CD1c-positive myeloid dendritic cell (primary cell): ENCODE measurements at regions not wholly inside any gene's neighbourhood (a gene's known extent, or its start where the extent isn't known, plus 50 kb on each side); places are given as distances from the start of the nearest gene placed in this dataset.
"Not testable (repeated sequence)": the region's sequence is repeated elsewhere in the genome, so short reads cannot be mapped to it uniquely, and the experiment has no call there.

ENCODE experiments used
- DNase-seq: peaks from one replicate; pipeline ENCODE4 v3.0.0-alpha.2; 2016; ENCODE audit errors: extremely low spot score

DNA sequence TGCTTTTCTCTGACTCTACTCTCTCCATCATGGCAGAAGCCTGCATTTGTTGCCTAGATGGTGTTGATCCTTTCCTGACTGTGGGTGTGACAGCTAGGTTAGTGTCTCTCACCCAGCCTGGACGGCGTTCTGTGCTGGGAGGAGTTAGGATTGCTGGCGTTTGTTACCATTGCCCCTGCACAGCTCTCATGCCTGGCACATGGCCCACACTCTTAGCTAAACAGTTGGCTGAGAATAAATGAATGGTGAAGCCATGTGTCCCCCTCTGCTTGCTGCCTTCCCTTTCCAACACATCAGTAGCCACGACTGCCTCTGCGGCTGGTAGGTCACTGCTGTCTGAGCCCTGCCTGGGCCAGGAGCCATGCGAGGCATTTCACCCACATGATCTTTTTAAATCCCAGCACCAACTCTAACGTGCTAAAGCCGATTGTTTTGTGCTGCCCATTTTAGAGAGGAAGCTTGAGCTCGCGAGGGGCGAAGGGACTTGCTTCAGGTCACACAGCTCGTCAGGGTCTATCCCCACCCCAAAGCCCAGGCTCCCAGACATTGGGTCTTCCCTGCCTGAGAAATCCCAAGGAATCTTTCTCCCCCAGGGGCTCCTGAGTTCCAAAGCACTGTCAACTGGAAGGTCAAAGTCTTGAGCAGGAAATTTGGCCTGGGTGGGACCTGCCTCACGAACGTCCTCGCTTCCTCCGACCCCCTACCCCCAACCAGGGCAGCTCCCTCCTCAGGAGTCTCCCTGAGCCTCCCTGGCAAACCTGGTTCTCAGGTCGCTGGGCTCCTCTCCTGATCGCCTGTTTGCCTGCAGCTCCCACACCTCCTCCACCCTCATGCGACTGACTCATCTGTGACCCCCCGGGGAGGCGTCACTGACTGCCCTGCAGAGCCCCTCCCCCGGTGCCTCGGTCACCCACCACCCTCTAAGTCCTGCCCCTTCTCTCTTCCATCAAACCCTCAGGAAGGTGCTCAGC is 271.7 kb upstream of the C1orf174 start:
- no peak for DNase-seq

DNA sequence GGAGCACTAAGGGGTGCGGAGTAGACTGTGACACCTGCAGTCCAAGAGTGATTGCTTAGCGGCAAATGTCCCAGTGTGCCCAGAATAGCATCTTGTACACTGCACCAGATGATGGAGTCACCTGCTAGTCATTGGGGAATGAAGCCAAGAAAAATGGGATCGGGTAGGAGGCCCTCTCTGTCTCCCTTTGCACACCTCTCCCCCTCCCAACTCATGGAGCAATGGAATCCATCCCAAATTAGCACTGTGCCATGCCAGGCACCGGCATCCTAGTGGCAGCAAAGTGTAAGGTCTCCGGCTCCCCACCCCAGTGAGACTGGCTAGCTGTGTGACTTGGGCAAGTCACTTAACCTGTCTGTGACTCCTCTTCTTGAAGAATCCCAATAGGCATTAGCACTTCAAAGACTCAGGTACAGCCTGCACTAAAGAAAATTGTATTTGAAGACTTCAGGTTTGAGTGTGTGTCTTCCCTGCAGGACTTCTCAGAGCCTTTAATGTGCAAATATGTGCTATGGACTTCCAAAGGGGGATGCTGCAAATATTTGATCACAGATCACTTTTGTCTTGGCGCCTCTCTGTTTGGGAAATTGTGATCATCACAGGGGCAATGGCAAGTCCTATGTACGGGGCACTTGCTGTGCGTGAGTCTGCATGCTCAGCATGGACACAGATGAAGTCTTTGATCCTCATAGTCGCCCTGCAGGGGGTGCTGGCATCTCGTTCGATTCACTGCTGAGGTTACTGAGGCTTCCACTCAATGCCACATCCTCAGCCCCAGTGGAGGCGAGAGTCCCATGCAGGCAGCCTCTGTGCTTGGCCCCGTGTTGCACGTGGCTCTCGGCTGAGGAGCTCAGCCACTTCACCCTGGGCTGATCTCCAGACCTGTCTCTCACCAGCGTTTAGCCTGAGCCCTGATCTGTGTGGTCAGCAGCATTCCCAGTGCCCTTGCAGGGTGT is 272.9 kb upstream of the C1orf174 start:
- DNase-seq = no peak

DNA sequence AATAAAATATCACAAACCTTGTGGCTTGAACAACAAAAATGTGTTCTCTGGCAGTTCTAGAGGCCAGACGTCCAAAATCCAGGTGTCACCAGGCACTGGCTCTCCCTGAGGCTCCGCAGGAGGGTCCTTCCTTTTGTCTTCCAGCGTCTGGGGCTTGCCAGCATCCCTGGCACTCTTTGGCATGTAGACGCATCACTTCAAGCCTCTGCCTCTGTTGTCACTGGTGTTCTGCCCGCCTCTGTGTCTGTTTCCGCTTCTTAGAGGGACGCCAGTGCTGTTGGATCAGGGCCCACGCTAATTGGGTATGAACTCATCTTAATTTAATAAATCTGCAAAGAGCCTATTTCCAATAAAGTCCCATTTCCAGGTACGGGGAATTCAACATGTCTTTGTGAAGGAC is 273.7 kb upstream of the C1orf174 start:
- DNase-seq = no peak

DNA sequence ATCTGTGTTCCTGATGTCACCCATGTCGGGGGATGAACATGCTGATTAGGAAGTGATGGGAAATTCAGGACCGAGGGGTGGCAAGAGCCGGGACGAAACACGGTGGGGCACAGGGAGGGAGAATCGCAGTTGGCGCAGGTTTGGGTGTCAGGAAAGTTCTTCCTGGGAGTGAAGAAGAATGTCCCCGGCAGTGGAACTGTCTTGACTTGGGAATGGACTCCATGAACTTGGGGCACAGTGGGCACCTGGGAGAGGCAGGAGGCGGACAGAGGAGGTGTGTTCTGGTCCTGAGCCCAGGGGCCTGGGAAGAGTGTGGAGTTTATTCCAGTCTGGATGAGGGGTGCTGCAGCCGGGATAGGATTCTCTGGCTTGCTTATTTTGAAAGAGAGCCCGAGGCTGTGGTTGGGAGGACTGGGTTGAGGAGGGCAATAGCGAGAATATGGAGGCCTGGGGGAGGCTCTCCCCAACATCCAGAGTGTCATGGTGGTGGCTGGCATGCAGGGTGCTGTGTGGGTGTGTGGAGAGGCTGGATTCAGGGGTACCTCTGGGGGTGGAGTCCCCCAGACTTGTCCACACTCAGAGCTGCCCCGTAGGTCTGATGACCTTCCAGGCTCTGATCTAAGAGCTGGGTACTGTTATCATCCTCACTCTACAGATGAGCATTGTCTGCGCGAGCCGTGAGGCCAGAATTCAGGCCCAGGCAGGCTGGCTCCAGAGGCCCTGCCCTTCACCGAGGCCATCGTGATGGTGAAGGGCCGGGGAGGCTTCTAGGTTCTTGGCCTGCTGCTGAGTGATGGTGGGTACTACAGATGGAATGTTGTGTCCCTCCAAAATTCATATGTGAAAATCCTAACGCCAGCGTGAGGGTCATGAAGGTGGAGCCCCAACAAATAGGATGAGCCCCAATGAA is 274.5 kb upstream of the C1orf174 start:
- no peak for DNase-seq

DNA sequence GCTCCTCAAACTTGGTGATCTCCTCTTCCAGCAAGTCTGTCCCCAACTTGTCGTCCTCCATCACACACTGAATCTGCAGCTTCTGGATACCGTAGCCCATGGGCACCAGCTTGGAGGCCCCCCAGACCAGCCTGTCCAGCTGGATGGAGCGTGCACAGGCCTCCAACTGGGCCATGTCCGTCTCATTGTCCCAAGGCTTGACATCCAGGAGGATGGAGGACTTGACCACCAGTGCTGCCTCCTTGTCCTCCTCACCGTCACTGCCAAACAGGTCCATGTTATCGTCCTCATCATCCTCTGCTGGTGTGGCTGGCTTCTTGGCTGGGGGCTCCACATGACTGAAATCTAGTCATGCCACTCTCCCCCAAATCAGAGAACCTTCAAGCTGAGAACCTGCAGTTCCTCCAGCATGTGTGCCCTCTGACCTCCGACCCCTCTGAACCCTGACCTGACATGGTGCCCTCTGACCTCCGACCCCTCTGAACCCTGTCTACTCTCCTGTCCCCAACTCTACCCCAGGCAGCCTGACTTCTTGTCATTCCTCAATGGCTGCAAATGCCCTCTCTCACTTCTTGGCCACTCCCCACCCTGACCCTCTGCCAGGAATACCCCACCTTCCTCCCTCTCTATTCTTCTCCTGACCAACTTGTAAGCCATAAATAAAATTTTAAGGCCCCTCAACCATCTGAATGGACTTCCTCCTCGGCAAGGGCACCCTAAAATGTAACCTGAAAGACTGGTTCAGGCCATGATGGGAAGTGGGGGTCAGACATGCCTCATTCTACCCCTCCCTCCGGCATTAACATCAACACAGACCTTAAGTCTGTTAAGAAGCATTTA is 275.7 kb upstream of the C1orf174 start:
- DNase-seq = no peak

DNA sequence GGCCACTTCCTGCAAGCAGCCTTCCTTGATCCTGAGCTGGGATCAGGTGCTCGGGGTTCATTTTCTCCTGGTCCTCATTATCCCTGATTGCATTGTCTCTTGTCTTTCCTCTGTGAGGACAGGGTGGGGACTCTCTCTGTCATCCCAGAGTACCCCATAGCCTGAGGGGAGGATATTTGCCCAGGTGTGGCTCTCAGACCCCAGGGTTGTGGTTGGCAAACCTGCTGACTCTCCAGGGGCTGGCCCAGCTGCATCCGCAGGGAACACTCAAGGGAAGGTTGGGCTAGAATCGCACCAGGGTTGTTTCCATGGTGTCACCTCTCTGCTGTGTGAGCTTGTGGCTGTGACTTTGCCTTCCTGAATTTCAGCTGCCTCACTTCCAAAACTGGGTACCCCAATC is 276.8 kb upstream of the C1orf174 start:
- DNase-seq = no peak

DNA sequence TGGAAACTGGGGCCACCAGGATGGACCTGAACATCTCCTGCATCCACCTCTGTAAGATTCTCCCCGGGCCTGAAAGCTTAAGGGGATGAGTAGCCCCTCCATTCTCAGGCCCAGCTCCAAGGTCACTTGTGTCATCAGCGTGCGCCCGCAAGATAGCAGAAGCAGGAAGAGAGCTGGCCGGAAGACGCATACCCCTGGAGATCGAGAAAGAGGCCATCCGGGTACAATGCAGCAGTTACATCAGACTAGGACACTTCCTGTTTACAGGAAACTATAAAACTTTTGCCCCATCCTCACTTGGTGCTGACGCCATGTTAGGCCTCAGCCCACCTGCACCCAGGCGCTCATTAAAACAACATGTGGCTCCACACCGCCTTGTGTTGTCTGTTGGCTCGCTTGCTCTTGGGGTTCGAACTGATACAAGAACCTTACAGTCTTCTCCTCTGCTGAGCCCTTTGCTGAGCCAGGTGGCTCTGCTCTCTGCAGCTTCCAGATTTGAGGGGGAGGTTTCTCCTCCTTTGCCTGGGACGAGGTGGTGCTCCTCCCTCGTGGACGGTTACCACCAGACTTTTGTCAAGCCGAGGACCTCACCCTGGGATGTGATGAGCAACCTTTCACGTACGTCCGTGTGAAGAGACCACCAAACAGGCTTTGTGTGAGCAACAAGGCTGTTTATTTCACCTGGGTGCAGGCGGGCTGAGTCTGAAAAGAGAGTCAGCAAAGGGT is 277.5 kb upstream of the C1orf174 start:
- no peak for DNase-seq

DNA sequence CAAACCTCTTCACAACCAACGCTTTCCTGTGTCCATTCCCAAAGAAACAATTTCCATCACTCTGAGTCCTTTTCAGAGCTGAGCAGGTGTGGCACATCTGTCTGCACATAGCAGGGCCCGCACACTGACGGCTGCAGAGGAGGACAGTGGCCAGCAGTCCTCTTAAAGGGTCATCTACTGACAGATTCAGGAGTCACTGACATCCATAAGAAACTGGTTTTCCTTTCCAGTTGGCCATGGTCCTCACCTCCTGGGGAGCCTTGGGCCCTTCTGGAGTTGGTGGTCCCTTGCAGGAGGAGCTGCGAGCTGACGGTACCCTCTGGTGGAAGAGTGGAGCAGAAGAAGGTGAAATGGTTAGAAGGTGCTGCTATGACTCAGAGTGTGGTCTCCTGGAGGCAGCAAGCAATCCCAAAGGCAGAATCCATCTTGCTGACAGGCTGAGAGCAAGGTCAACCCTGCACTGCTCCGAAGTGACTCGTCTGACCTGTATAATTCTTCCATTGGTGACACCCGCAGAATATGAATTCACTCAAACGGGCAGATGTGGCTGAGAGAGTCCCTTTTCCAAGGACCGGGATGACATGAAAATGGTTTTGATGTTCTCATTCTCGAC is 278.5 kb upstream of the C1orf174 start:
- DNase-seq = no peak

DNA sequence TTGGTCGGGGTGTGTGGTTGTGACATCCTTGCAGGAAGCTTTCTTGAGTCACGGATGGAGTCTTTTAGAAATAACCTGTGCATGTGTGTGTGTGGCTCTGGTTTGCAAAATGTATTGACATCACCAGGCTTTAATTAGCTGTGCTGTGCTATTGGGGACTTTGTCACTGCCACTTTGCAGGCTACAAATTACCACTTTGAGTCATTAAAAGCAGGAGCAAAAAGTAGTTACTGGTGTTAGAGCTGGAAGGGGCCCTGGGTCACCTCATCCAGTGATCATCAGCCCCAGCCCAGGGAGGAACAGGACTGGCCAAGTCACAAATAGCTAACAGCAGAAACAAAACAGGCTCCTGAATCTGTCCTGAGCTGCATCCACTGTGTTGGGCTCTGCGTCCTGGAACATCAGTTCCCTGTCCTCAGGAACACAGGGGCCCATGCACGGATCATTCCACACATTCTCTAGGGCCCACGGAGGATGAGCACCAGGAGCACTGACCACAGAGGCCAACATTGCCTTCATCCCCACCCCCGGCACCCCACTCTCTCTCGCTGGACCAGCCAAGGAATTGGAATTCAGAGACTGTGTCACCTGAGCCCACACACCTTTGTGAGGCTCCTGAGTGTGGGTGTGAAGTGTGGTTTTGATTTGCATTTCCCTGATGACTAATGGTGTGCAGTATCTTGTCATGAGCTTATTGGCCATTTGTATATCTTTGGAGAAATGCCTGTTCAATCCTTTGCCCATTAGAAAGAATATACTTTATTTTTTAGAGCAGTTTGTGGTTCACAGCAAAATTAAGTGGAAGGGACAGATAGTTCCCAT is 280.1 kb upstream of the C1orf174 start:
- no peak for DNase-seq

DNA sequence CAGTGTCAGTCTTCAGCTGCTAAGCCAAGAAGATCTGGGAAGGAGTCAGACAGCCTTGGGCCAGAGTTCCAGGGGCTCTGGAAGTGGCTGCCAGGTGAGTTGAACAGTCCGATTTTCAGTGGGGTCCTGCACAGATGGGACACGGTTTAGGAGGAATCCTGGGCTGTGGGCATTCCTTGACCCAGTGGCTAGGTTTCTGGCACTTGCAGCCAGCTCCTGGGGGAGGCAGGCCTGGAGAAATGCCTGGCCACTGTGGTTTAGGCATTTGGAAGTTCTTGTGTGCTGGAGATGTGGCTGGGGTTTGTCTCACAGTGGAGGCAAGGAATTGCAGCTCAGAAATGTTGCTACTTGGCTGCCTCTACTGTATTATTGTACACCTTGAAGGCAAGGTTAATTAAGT is 286.4 kb upstream of the C1orf174 start:
- not testable (repeated sequence) for DNase-seq

DNA sequence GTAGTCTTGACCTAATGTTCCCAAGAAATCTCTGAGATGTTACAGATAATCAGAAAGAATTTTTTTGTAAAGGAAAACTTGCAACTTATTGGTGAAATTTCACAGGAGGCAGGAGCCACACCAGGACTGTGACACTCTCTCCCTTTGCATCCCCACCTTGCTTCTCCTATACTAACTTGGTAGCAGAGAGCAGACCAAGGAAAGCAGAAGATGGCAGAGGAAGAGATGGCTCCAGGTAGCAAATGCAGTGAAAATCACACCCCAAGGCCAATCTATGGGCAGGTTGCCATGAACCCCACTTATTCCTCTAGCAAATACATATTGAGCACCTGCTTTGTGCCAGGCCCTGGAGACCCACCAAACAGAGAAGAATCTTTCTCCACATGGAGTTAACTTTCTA is 303.4 kb upstream of the C1orf174 start:
- DNase-seq = no peak

DNA sequence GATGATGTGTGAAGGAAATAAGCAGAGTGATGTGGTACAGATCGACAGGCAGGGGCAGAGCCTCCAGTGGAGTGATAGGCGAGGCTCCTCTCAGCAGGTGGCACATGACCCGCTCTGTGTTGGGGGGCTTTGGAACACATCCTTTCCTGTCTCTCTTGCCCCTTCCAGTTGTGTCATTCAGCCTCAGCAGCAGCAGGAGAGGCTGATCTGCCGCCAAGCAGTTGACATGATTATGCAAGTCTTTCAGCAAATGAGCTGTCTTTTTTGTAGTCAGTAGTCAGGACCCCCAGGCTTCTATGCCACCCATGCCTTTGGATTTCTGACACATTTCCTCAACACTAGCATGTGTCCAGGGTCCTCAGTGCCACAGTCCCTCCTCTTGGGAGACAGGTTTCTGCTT is 307.1 kb upstream of the C1orf174 start:
- DNase-seq = no peak

DNA sequence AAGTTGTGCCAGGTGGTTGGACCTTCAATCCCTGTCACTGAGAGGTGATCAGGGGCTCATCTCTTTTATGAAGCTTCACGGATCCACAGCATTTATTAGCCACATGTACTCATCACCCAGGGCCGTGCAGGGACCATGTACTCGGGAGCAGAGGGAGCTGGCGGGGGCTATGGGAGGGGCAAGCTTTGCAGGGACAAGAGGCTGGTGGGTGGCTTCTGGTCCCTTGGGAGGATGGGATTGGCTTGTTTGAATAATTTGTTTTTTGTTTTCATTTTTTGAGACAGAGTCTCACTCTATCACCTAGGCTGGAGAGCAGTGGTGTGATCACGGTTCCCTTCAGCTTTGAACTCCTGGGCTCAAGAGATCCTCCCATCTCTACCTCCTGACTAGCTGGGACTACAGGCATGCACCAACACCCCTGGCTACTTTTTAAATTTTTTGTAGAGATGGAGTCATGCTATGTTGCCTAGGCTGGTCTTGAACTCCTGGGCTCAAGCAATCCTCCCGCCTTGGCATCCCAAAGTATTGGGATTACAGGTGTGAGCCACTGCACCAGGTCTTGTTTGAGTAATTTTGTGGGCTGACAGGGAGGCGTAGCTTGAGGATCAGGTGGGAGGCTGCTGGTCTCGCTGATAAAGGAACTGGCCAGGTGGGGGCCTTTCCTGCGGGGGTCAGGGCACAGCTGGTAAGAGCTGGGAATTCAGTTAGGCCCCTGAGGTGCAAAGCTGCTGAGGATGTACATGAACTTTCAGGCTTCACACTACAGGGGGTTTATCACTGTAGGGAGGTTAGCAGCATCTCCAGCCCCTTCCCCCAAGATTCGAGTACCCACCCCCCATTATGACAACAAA is 308.0 kb upstream of the C1orf174 start:
- DNase-seq = no peak

DNA sequence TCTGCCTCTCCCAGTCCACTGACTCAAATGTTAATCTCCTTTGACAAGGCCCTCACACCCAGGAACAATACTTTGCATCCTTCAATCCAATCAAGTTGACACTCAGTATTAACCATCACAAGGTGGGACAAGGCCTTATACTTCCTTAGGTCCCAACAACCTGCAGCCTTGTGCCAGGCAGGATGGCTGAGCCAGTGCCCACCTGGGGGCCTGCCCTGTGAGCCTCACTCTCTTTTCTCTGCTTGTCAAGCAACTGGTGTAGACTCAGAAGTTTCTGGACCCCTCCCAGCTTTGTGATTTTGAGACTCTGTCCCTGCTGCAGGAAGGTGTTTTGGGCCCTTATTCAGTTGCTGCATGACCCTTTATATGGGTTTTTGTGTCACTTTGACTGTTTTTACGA is 310.0 kb upstream of the C1orf174 start:
- DNase-seq = no peak

DNA sequence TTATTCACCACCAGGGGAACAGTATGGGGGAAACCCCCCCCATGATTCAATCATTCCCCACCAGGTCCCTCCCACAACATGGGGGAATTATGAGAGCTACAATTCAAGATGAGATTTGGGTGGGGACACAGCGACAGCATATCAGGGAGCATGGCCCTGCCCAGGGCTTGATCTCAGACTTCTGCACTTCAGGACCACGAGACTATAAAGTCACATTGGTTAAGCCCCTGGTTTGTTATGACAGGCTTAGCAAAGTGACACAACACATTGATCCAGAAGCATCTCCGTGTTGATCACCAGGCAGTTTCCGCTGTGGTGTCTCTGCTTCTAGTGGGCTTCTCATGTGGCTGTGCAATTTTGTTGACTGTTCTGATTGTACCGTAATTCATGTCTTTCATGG is 312.7 kb upstream of the C1orf174 start:
- DNase-seq = no peak

DNA sequence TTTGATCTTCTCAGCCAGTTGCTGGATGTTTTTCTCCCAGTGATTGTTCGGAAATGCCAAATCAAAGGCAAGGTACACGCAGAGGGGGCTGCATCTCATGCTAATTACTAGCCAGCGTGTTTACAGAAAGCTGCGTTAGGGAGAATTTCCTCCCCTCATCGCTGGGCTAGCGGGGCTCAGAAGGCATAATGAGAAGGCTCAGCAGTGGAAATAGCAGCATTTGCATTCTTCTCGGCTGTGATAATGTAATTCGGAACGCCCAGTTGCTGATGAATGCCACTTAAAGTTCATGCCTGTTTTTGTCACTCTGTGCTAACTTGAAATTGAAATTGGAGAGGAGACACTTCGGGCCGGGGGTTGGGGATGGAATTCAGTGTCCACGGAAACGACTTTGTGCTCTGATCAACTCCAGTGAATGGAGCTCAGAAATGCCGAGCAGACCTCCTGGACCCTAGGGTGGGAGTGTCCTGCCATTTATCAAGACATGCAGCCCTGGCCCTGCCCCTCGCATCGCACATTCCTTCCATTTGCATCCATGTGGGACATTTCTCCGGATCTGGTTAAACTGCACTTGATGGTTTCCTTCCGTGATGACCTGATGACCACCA is 313.4 kb upstream of the C1orf174 start:
- DNase-seq = no peak

DNA sequence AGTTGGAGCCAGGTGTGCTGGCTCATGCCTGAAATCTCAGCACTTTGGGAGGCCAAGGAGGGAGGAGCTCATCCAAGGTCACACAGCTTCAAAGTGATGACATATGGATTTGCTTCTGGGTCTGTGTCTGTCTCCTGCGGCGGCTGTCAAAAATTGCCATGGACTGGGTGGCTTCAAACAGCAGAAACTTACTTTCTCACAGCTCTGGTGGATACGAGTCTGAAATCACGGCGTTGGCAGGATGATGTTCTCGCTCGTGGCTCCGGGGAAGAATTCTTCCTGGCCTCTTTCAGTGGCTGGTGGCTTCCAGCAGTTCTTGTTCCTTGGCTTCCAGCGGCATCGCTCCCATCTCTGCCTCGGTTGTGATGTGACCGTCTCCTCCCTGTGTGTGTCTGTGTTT is 314.8 kb upstream of the C1orf174 start:
- DNase-seq = no peak
